H9 (cell line): ENCODE measurements at regions not wholly inside any gene's neighbourhood (a gene's known extent, or its start where the extent isn't known, plus 50 kb on each side); places are given as distances from the start of the nearest gene placed in this dataset.

Experiments used
- DNase-seq: peaks from one replicate; pipeline ENCODE4 v3.0.0-alpha.2; 2017
- H2AFZ ChIP-seq: one replicate; pipeline ENCODE4 v1.6.1; 2013; ENCODE audit warnings: mild to moderate bottlenecking, low read length, control low read depth, moderate library complexity
- H2AK5ac ChIP-seq: 2 replicates; pipeline ENCODE4 v1.6.1; 2013; ENCODE audit warnings: low read length, control low read depth, mixed read lengths; ENCODE audit not compliant: insufficient read length
- H2BK120ac ChIP-seq: one replicate; pipeline ENCODE4 v1.6.1; 2013; ENCODE audit warnings: low read depth, mild to moderate bottlenecking, low read length, control low read depth, inconsistent platforms; ENCODE audit not compliant: poor library complexity, severe bottlenecking
- H2BK12ac ChIP-seq: 2 replicates; pipeline ENCODE4 v1.6.1; 2013; ENCODE audit warnings: low read length, control low read depth, mixed read lengths, low read depth; ENCODE audit not compliant: insufficient read length
- H2BK15ac ChIP-seq: 2 replicates; pipeline ENCODE4 v1.6.1; 2013; ENCODE audit warnings: low read depth, low read length, control low read depth
- H2BK20ac ChIP-seq: one replicate; pipeline ENCODE4 v1.6.1; 2013; ENCODE audit warnings: low read depth, mild to moderate bottlenecking, low read length, control low read depth, inconsistent platforms; ENCODE audit not compliant: poor library complexity, severe bottlenecking
- H2BK5ac ChIP-seq: 2 replicates; pipeline ENCODE4 v1.6.1; 2013; ENCODE audit warnings: low read length, control low read depth, mixed read lengths; ENCODE audit not compliant: insufficient read length
- H3K14ac ChIP-seq: 2 replicates; pipeline ENCODE4 v1.6.1; 2013; ENCODE audit warnings: low read length, control low read depth; ENCODE audit not compliant: insufficient read depth
- H3K18ac ChIP-seq: 2 replicates; pipeline ENCODE4 v1.6.1; 2013; ENCODE audit warnings: low read depth, mild to moderate bottlenecking, mixed read lengths, low read length, control low read depth; ENCODE audit not compliant: insufficient read length
- H3K23ac ChIP-seq: 2 replicates; pipeline ENCODE4 v1.6.1; 2013; ENCODE audit warnings: low read length, control low read depth, mixed read lengths, low read depth; ENCODE audit not compliant: insufficient read length
- H3K23me2 ChIP-seq: 2 replicates; pipeline ENCODE4 v1.6.1; 2013; ENCODE audit warnings: low read depth, mild to moderate bottlenecking, mixed read lengths, low read length, control low read depth; ENCODE audit not compliant: insufficient read length, poor library complexity, severe bottlenecking
- H3K27ac ChIP-seq: 2 replicates; pipeline ENCODE4 v1.5.1; 2013; ENCODE audit warnings: low read length, control low read depth, mixed read lengths, low read depth; ENCODE audit not compliant: insufficient read length
- H3K27me3 ChIP-seq: 2 replicates; pipeline ENCODE4 v1.6.1; 2013; ENCODE audit warnings: low read length, control low read depth, inconsistent platforms; ENCODE audit not compliant: insufficient read depth
- H3K4ac ChIP-seq: 2 replicates; pipeline ENCODE4 v1.6.1; 2013; ENCODE audit warnings: low read depth, mild to moderate bottlenecking, control low read depth, inconsistent platforms, low read length, moderate library complexity
- H3K4me1 ChIP-seq: 2 replicates; pipeline ENCODE4 v1.6.1; 2013; ENCODE audit warnings: low read length, control low read depth, inconsistent platforms; ENCODE audit not compliant: insufficient read depth
- H3K4me2 ChIP-seq: 2 replicates; pipeline ENCODE4 v1.6.1; 2013; ENCODE audit warnings: low read length, control low read depth, mixed read lengths; ENCODE audit not compliant: insufficient read length, insufficient read depth
- H3K56ac ChIP-seq: 2 replicates; pipeline ENCODE4 v1.6.1; 2013; ENCODE audit warnings: low read depth, mild to moderate bottlenecking, mixed read lengths, low read length, control low read depth; ENCODE audit not compliant: insufficient read length
- H3K79me1 ChIP-seq: 2 replicates; pipeline ENCODE4 v1.6.1; 2013; ENCODE audit warnings: low read depth, mild to moderate bottlenecking, moderate library complexity, low read length, control low read depth, inconsistent platforms; ENCODE audit not compliant: insufficient read depth, poor library complexity, severe bottlenecking
- H3K79me2 ChIP-seq: 2 replicates; pipeline ENCODE4 v1.6.1; 2013; ENCODE audit warnings: low read length, control low read depth, inconsistent platforms; ENCODE audit not compliant: insufficient read depth
- H3K9ac ChIP-seq: 2 replicates; pipeline ENCODE4 v1.6.1; 2013; ENCODE audit warnings: low read length, control low read depth, mixed read lengths; ENCODE audit not compliant: insufficient read length; ENCODE audit errors: extremely low read depth
- H3K9me3 ChIP-seq: one replicate; pipeline ENCODE4 v1.6.1; 2013; ENCODE audit warnings: low read depth, low read length, inconsistent platforms; ENCODE audit not compliant: control insufficient read depth
- H3T11ph ChIP-seq: one replicate; pipeline ENCODE4 v1.6.1; 2013; ENCODE audit warnings: mild to moderate bottlenecking, low read length, control low read depth, inconsistent platforms
- H4K20me1 ChIP-seq: one replicate; pipeline ENCODE4 v1.6.1; 2013; ENCODE audit not compliant: control insufficient read depth, insufficient read length, insufficient read depth
- H4K5ac ChIP-seq: 2 replicates; pipeline ENCODE4 v1.6.1; 2013; ENCODE audit warnings: low read depth, mild to moderate bottlenecking, mixed read lengths, low read length, control low read depth; ENCODE audit not compliant: insufficient read length
- H4K8ac ChIP-seq: replicated peaks from 2 replicates; pipeline ENCODE4 v1.6.1; 2013; ENCODE audit warnings: low read length, control low read depth, mixed read lengths, low read depth; ENCODE audit not compliant: insufficient read length
- H4K91ac ChIP-seq: 2 replicates; pipeline ENCODE4 v1.6.1; 2013; ENCODE audit warnings: low read depth, mild to moderate bottlenecking, moderate library complexity, mixed read lengths, low read length, control low read depth; ENCODE audit not compliant: insufficient read length
- H3K27ac Mint-ChIP-seq, 3 experiments: 2 replicates in 2 of 3; 3 replicates in 1 of 3; pipeline ENCODE4 v1.8.0; 2020 to 2021; ENCODE audit warnings: mixed read lengths in 3 of 3, mild to moderate bottlenecking in 1 of 3, moderate library complexity in 1 of 3
- H3K27me3 Mint-ChIP-seq: 2 replicates; pipeline ENCODE4 v1.8.0; 2021; ENCODE audit warnings: low read depth, mild to moderate bottlenecking, moderate library complexity, mixed read lengths
- H3K36me3 Mint-ChIP-seq, 3 experiments: 2 replicates in 2 of 3; 3 replicates in 1 of 3; pipeline ENCODE4 v1.8.0; 2020 to 2021; ENCODE audit warnings: low read depth in 3 of 3, mixed read lengths in 3 of 3; ENCODE audit not compliant: insufficient read depth in 1 of 3
- H3K4me1 Mint-ChIP-seq, 2 experiments: 2 replicates each; pipeline ENCODE4 v1.8.0; 2020; ENCODE audit warnings: mixed read lengths in 2 of 2
- H3K4me3 Mint-ChIP-seq, 2 experiments: 2 replicates in 1 of 2; 3 replicates in 1 of 2; pipeline ENCODE4 v1.8.0; 2020 to 2021; ENCODE audit warnings: mild to moderate bottlenecking in 2 of 2, mixed read lengths in 2 of 2, moderate library complexity in 1 of 2
- H3K9me3 Mint-ChIP-seq, 2 experiments: 2 replicates in 1 of 2; 3 replicates in 1 of 2; pipeline ENCODE4 v1.8.0; 2020; ENCODE audit warnings: mild to moderate bottlenecking in 2 of 2, mixed read lengths in 2 of 2, moderate library complexity in 1 of 2
- WGBS: extraction: QIAGEN DNeasy Blood & Tissue Kit; methylation state at CpG from one replicate; pipeline ENCODE4 v1.1.7; 2013; ENCODE audit warnings: missing lambda C conversion rate, low lambda C conversion rate, mixed read lengths; ENCODE audit not compliant: insufficient read length; ENCODE audit errors: extremely low coverage; 5-methylcytosine and 5-hydroxymethylcytosine counted together
- TF ChIP-seq, protein P1 (sequence below): fragments of 200-600 bp; sonication (generic); conservative IDR thresholded peaks from 3 replicates; pipeline ENCODE4 v1.8.0; 2021; ENCODE audit warnings: antibody characterized with exemption, mild to moderate bottlenecking

GRCh38 chr9:2363781-2364180 lies 257.8 kb upstream of the VLDLR start:
- Histone ChIP-seq H3K79me1 (no peaks in the 10 kb centered on the region), H3K56ac (no peak overlapping the region), H3K18ac (no peak overlapping the region), H3K9ac (no peak overlapping the region), H3K4me2 (no peak overlapping the region), H2BK120ac (no peak overlapping the region), H3K9me3 (no peaks in the 10 kb centered on the region), H2BK15ac (no peak overlapping the region), H4K8ac (no peak overlapping the region), H3K79me2 (no peaks in the 10 kb centered on the region), H3K27ac (no peak overlapping the region), H3K4me1 (peaks cover 7% of the 10 kb centered on the region; the same call in 1 of the 2 replicates), H4K5ac (no peak overlapping the region), H3K14ac (no peak overlapping the region), H3K4ac (no peak overlapping the region), H3K23me2 (no peaks in the 10 kb centered on the region), H4K20me1 (no peaks in the 10 kb centered on the region), H3K23ac (no peak overlapping the region), H2AK5ac (no peak overlapping the region), H3K27me3 (no peaks in the 10 kb centered on the region), H2BK12ac (no peak overlapping the region), H4K91ac (no peak overlapping the region), H2AFZ (no peak overlapping the region), H2BK20ac (no peak overlapping the region), H3T11ph (no peak overlapping the region), H2BK5ac (no peak overlapping the region)
- Mint-ChIP-seq H3K9me3 (no peaks in the 10 kb centered on the region), H3K4me3 (no peak overlapping the region), H3K4me1 (peaks cover 26 to 28% of the 10 kb centered on the region in 2 experiments), H3K27me3 (no peaks in the 10 kb centered on the region), H3K27ac (no peak overlapping the region), H3K36me3 (no peaks in the 10 kb centered on the region)
- WGBS = no CpG with 5 or more reads among the region's 1 CpG
- TF ChIP-seq, protein P1, sequence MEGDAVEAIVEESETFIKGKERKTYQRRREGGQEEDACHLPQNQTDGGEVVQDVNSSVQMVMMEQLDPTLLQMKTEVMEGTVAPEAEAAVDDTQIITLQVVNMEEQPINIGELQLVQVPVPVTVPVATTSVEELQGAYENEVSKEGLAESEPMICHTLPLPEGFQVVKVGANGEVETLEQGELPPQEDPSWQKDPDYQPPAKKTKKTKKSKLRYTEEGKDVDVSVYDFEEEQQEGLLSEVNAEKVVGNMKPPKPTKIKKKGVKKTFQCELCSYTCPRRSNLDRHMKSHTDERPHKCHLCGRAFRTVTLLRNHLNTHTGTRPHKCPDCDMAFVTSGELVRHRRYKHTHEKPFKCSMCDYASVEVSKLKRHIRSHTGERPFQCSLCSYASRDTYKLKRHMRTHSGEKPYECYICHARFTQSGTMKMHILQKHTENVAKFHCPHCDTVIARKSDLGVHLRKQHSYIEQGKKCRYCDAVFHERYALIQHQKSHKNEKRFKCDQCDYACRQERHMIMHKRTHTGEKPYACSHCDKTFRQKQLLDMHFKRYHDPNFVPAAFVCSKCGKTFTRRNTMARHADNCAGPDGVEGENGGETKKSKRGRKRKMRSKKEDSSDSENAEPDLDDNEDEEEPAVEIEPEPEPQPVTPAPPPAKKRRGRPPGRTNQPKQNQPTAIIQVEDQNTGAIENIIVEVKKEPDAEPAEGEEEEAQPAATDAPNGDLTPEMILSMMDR = no peak
- no peak for DNase-seq
